ENCODE measurements at regions not wholly inside any gene's neighbourhood (a gene's known extent, or its start where the extent isn't known, plus 50 kb on each side); places are given as distances from the start of the nearest gene placed in this dataset.
"Not testable (repeated sequence)": the region's sequence is repeated elsewhere in the genome, so short reads cannot be mapped to it uniquely, and the experiment has no call there.

- DNase-seq: no peak
Observed at GRCh38 chr6:112665114-112665513, 318.0 kb downstream of the RFPL4B start.

- no peak for DNase-seq
Observed at GRCh38 chr6:112665815-112666214, 318.7 kb downstream of the RFPL4B start.

GRCh38 chr6:112667427-112667826 lies 320.3 kb downstream of the RFPL4B start:
- no peak for DNase-seq

GRCh38 chr6:112680091-112680490 lies 333.0 kb downstream of the RFPL4B start:
- DNase-seq: no peak

GRCh38 chr6:112682071-112682470 lies 334.9 kb downstream of the RFPL4B start:
- DNase-seq: no peak

- no peak for DNase-seq
Observed at GRCh38 chr6:112683106-112683505, 336.0 kb downstream of the RFPL4B start.

GRCh38 chr6:112683926-112684325 lies 336.8 kb downstream of the RFPL4B start:
- DNase-seq: no peak

GRCh38 chr6:112685521-112686220 lies 338.5 kb downstream of the RFPL4B start:
- DNase-seq: not testable (repeated sequence)

GRCh38 chr6:112688487-112689165 lies 341.5 kb downstream of the RFPL4B start:
- DNase-seq: not testable (repeated sequence)

- DNase-seq: not testable (repeated sequence)
Observed at GRCh38 chr6:112689183-112689858, 342.2 kb downstream of the RFPL4B start.

- DNase-seq: no peak
Observed at GRCh38 chr6:112690497-112691202, 343.5 kb downstream of the RFPL4B start.

- DNase-seq: no peak
Observed at GRCh38 chr6:112691289-112691688, 344.2 kb downstream of the RFPL4B start.

GRCh38 chr6:112695001-112695400 lies 347.9 kb downstream of the RFPL4B start:
- DNase-seq: no peak

- no peak for DNase-seq
Observed at GRCh38 chr6:112697265-112697664, 350.1 kb downstream of the RFPL4B start.

GRCh38 chr6:112701201-112701600 lies 354.1 kb downstream of the RFPL4B start:
- peak; percentile 52 for DNase-seq

- DNase-seq: no peak
Observed at GRCh38 chr6:112710710-112711109, 363.6 kb downstream of the RFPL4B start.

GRCh38 chr6:112713402-112713801 lies 366.3 kb downstream of the RFPL4B start:
- DNase-seq: no peak

GRCh38 chr6:112717401-112717800 lies 370.3 kb downstream of the RFPL4B start:
- no peak for DNase-seq

- no peak for DNase-seq
Observed at GRCh38 chr6:112717856-112718255, 370.7 kb downstream of the RFPL4B start.

GRCh38 chr6:112725541-112726085 lies 378.5 kb downstream of the RFPL4B start:
- DNase-seq: no peak

- DNase-seq: no peak
Observed at GRCh38 chr6:112735129-112735528, 388.0 kb downstream of the RFPL4B start.

GRCh38 chr6:112739766-112740165 lies 392.6 kb downstream of the RFPL4B start:
- no peak for DNase-seq

GRCh38 chr6:112743323-112743722 lies 396.2 kb downstream of the RFPL4B start:
- DNase-seq: no peak

Measured in NCI-H446 treated with DMSO at 0.1 percent for 48 hours (cell line).